GM12875 (cell line): ENCODE measurements at regions not wholly inside any gene's neighbourhood (a gene's known extent, or its start where the extent isn't known, plus 50 kb on each side); places are given as distances from the start of the nearest gene placed in this dataset.

ENCODE experiments used
- H3K4me3 ChIP-seq: one replicate; pipeline ENCODE4 v1.5.1; 2011; ENCODE audit warnings: low read depth, low read length, control low read depth
- TF ChIP-seq, protein P1 (sequence below): IDR thresholded peaks from 2 replicates; pipeline ENCODE4 v1.5.1; 2011; ENCODE audit warnings: low read depth, mild to moderate bottlenecking, control low read depth, inconsistent platforms, low read length, moderate library complexity, borderline replicate concordance; ENCODE audit not compliant: insufficient read depth

DNA sequence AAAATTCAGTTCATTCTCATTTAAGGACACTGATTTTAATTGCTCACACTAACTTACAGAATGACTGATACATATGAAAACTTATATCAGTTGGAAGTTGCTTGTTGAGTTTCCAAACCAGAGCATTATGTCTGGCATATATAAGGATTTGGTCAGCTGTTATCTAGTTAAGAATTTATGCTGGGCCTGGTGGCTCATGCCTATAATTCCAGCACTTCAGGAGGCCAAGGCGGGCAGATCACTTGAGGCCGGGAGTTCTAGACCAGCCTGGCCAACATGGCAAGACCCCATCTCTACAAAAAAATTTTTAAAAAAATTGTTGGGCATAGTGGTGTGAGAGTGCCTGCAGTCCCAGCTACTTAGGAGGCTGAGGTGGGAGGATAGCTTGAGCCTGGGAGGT lies 73.1 kb downstream of the SPRY1 start:
- H3K4me3 ChIP-seq, result no peak overlapping the region
- TF ChIP-seq, protein P1, sequence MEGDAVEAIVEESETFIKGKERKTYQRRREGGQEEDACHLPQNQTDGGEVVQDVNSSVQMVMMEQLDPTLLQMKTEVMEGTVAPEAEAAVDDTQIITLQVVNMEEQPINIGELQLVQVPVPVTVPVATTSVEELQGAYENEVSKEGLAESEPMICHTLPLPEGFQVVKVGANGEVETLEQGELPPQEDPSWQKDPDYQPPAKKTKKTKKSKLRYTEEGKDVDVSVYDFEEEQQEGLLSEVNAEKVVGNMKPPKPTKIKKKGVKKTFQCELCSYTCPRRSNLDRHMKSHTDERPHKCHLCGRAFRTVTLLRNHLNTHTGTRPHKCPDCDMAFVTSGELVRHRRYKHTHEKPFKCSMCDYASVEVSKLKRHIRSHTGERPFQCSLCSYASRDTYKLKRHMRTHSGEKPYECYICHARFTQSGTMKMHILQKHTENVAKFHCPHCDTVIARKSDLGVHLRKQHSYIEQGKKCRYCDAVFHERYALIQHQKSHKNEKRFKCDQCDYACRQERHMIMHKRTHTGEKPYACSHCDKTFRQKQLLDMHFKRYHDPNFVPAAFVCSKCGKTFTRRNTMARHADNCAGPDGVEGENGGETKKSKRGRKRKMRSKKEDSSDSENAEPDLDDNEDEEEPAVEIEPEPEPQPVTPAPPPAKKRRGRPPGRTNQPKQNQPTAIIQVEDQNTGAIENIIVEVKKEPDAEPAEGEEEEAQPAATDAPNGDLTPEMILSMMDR, result no peak

DNA sequence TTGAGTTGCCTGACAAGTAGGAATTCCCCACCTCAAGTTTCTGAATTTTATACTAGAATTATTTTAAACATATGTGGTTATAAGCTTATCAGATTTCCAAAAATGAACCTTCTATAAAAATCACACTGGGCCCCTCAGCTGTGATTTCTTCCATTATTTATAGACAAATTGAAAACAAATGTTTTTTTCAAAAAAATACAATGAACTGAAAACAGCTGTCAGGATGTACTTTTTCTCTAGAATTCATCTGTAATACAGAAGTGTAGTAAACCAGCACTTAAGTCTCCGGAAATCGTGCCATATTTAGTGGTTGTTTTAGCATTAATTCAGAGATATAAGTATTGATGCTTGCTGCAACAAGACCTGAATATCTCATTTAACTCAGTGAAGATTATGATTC lies 74.0 kb downstream of the SPRY1 start:
- H3K4me3 ChIP-seq, result no peak overlapping the region
- TF ChIP-seq, protein P1, result no peak

DNA sequence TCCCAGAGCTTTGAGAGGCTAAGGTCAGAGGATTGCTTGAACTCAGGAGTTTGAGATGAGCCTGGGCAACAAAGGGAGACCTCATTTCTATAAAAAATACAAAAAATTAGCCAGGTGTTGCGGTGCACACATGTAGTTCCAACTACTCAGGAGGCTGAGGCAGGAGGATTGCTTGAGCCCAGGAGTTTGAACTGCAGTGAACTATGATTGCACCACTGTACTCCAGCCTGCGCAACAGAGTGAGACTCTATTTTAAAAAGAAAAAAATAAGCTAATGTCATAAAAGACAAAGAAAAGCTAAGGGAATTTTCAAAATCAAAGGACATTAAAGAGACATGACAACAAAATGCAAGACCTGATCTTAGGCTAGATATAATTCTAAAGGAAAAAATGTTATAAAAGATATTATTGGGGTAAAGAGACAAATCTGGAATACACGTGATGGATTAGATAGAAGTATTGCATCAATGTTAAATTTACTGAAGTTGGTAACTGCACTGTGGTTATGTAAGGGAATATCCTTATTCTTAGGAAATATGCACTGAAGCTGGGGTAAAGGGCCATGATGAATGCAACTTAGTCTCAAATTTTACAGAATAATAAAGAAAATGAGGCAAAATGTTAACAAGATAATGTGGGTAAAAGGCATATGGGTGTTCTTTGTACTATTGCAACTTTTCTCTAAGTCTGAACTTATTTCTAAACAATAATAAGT lies 75.2 kb downstream of the SPRY1 start:
- TF ChIP-seq, protein P1, result no peak
- no peak overlapping the region for H3K4me3 ChIP-seq

DNA sequence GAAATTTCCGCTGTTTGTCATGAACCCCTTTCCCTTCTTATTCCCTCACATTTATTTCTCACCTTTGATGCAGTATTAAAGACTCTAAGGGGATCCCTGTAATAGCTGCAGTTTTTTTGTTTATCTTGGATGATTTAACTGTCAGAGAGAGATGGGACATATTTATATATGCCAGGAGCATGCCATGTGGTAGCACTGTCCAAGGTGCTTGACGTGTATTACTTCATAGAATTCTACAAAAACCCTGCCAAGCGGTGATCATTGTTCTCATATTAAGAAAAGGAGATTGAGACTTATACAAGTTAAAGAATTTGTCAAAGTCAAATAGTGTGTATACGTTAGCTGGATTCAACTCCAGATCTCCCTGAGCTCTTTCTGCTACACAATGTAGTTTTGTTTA lies 78.2 kb downstream of the SPRY1 start:
- TF ChIP-seq, protein P1, result no peak
- H3K4me3 ChIP-seq, result no peak overlapping the region

DNA sequence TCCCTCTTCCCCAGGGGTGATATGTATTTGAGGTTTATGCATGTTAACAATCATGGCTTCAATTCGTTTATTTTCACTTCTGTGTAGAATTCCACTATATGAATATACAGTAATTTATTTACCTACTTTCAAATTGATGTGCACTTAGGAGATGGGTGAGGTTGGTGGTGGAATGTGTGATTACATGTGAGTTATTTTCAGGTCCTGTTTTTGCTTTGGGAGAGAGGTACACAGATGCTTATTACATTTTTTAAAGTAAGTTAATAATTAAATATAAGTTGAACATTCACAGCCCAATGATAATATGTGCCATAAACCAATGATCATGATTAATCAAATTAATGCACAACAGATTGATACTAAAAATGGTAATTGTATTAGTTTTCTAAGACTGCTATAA lies 79.5 kb downstream of the SPRY1 start:
- no peak overlapping the region for H3K4me3 ChIP-seq
- TF ChIP-seq, protein P1, result no peak

DNA sequence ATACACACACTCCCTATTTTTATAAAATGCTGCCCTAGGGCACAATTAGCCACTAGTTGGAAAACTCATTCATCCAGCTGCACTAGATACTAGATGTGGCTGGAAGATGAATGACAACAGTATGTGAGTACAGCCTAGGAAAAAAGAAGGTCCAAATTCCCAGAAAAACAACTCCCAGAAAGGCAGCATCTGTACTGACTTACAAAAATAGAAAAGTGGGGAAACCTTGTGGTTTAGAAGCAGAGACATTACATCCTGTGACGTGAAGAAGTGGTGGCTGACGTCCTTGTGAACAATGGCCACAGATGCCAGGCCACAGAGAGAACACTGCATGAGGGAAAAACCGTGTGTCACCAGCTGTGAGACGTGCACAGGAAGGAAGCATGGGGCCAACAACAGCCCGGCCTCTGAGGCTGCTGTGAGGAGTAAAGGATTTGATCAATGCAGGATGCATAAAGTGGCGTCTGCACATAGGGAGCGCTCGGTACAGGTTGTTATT lies 81.2 kb downstream of the SPRY1 start:
- H3K4me3 ChIP-seq, result no peak overlapping the region
- TF ChIP-seq, protein P1, result no peak

DNA sequence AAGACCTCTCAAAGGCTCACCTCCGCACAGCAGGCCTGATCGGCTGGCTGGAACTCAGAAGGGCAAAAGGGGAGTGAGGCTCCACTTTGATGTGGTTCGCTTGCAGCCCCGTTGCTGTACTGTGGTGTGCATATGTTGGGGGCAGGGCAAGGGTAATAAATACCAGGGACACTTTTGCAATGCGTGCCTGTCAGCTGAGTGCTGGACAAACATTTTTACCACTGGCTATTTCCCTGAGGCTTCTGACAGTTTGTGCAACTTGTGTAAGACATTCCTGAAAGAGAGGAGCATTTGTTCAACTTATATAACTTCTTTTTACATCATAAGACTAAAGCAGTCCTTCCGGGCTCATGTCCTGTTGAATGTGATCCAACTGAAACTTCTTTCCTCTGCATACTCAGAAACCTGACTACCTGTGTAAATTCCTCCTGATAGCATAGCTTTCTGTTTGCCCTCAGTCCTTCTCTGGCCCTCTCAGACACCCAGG lies 82.3 kb downstream of the SPRY1 start:
- TF ChIP-seq, protein P1, result no peak
- no peak overlapping the region for H3K4me3 ChIP-seq
